GM12875 (cell line): ENCODE measurements at regions not wholly inside any gene's neighbourhood (a gene's known extent, or its start where the extent isn't known, plus 50 kb on each side); places are given as distances from the start of the nearest gene placed in this dataset.

Experiments used
- H3K4me3 ChIP-seq: one replicate; pipeline ENCODE4 v1.5.1; 2011; ENCODE audit warnings: low read depth, low read length, control low read depth
- CTCF ChIP-seq: IDR thresholded peaks from 2 replicates; pipeline ENCODE4 v1.5.1; 2011; ENCODE audit warnings: low read depth, mild to moderate bottlenecking, control low read depth, inconsistent platforms, low read length, moderate library complexity, borderline replicate concordance; ENCODE audit not compliant: insufficient read depth

- no peak for TF ChIP-seq CTCF
- H3K4me3 ChIP-seq, result no peak overlapping the region
Observed at GRCh38 chrX:69110116-69110530, 55.1 kb downstream of the PJA1 start.

GRCh38 chrX:69109706-69110105 lies 55.5 kb downstream of the PJA1 start:
- TF ChIP-seq CTCF, result no peak
- no peak overlapping the region for H3K4me3 ChIP-seq

GRCh38 chrX:69109036-69109663 lies 56.1 kb downstream of the PJA1 start:
- no peak for TF ChIP-seq CTCF
- H3K4me3 ChIP-seq, result no peak overlapping the region

- no peak for TF ChIP-seq CTCF
- no peak overlapping the region for H3K4me3 ChIP-seq
Observed at GRCh38 chrX:69107747-69108401, 57.4 kb downstream of the PJA1 start.

- no peak for TF ChIP-seq CTCF
Observed at GRCh38 chrX:69107231-69107739, 58.0 kb downstream of the PJA1 start.

GRCh38 chrX:69104756-69105434 lies 60.4 kb downstream of the PJA1 start:
- no peak overlapping the region for H3K4me3 ChIP-seq
- TF ChIP-seq CTCF, result no peak

More at GRCh38 chrX:69107231-69107739, 58.0 kb downstream of the PJA1 start:
- H3K4me3 ChIP-seq, result no peak overlapping the region
